ENCODE measurements at regions not wholly inside any gene's neighbourhood (a gene's known extent, or its start where the extent isn't known, plus 50 kb on each side); places are given as distances from the start of the nearest gene placed in this dataset.
"Not testable (repeated sequence)": the region's sequence is repeated elsewhere in the genome, so short reads cannot be mapped to it uniquely, and the experiment has no call there.

DNA sequence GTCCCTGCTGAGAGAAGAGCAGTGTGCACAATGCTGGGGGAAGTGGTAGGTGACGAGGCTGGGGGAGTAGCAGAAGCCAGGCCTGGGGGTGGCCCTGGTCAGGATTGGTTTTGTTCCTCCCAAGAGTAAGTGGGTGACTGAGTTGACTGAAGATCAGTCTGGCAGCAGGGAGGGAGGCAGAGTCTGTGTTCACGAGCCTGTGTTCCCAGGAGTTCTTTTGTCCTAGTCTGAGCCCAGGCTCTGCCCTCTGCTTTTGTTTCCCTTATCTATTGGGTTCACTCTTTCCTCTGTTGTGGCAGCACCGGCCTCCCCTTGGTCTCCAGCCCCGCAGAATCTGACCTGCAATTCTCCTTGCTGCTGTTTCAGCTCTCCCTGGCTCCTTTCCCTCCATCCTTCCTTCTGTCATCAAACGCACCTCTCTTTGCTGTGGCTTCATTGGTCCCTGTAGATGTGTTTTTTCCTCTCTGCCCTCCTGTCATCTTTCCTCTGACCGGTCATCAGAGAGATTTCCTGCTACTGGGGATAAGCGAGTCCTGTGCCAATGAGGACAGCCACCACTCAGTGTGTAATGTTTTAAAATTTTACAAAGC lies 607.4 kb downstream of the KIF4B start:
- DNase-seq (ENCODE audit: low read depth): no peak

DNA sequence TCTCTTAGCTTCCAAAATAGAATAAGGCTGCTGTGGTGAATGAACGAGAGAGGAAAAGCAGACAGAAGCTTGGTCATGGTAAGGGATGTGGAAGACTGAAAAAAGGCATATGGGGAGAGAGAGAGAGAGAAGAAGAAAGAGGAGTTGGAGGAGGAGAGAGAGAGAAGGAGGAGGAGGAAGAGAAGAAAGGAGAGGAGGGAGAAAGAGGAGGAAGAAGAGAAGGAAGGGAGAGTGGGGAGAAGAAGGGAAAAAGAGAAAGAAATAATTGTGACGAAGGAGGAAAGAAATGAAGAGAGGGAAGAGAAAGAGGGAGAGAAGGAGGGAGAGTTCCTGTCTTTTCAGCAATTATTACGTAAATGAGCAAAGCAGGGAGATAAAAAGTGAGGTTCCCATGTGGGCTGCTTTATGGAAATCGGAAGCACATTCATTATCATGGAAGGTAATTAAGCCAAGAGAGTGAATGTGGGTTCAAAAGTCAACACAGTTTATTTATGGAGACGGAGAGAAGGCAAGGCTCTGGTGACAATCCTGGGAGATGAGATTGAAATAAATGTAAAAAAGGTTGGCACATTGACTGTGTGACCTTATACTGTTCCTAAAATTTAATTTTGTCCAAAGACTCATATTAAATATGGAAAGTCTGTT lies 611.2 kb downstream of the KIF4B start:
- DNase-seq (ENCODE audit: low read depth): no peak

DNA sequence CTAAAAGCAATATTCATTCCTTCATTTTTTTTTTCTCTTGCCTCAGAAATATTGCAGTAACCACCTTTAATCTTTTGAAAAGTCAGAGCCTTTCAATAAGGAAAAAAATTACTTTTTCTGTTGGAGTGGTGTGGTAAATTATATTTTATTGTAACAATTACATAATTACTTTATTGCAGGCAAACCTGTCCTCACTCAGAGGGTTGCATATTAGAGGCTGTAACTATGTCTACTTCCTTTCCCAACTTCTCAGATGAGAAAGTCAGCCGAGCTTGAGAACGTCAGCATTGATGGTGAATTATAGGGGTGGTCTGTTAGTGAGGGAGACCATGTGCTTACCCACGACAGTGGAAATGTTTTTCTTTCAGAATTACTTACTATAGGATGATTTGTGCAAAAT lies 611.8 kb downstream of the KIF4B start:
- DNase-seq (ENCODE audit: low read depth): no peak

DNA sequence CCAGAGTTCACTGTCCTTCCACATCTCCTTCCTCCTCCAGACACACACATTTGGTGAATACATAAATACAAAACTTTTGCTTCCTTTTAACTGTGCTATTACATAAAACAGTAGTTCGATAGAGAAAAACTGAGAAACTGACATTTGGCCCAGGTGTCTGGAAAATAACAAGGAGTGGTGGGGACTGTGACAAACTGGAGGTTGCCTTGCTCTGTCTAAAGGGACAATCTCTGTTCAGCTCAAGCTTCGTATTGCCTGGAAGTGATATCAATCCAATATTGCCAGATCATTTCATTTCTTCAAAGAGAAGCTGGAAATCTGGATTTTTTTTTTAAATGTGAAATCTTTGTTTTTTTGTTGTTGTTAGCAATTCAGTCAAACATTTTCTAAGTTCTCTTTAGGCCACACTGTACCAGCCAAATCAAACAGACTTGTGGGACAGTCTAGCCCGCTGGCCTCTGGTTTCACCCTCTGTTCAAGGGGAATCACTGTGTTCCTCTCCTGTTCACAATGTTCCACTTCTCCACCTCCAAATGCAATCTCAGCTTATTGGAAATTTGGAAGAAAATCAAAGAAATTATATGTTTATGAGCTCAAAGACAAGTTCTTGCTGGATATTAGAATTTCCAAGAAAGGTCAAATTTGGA lies 612.5 kb downstream of the KIF4B start:
- DNase-seq (ENCODE audit: low read depth): no peak

DNA sequence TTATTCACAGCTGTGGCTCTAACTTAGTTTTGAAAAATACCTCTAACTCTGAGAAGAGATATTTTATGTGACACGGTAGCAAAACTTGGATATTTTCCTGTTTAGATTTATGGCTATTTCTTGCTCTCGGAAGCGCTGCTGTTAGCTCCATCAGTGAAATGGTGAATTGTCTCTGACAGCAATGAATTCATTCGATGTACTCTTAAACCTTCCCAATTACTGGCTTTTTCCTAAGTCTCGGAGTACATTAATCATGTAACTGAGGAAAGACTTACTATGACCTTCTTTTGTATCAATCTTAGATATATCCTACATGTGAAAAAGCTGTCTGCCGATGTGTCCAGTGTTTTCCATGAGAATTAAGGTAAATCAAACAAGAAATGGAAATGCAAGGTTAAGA lies 613.0 kb downstream of the KIF4B start:
- DNase-seq (ENCODE audit: low read depth): no peak

DNA sequence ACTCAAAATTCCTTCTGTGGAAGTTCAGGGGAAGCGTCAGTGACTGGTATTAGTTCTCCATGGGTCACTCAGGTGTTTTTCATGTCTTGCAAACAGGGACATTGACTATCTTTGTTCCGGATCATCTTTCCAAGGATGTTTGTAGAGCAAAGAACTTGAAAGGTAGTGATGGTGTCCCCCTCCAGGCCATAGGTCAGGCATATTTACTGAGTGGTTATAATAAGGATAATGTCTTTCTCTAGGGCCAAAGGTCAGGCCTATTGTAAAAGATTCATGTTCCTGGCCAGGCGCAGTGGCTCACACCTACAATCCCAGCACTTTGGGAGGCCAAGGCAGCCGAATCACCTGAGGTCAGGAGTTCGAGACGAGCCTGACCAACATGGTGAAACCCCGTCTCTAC lies 614.8 kb downstream of the KIF4B start:
- DNase-seq (ENCODE audit: low read depth): no peak

DNA sequence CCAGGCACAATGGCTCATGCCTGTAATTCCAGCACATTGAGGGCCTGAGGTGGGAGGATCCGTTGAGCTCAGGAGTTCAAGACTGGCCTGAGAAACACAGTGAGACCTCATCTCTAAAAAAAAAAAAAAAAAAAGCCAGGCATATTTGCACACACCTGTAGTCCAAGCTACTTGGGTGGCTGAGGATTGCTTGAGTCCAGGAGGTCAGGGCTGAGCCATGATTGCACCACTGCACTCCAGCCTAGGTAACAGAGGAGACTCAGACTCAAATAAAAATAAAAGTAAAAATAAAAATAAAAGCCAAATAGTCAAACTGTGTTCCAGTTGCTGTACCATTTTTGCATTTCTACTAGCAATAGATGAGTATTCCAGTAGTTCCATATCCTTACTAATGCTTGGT lies 616.0 kb downstream of the KIF4B start:
- DNase-seq (ENCODE audit: low read depth): no peak

DNA sequence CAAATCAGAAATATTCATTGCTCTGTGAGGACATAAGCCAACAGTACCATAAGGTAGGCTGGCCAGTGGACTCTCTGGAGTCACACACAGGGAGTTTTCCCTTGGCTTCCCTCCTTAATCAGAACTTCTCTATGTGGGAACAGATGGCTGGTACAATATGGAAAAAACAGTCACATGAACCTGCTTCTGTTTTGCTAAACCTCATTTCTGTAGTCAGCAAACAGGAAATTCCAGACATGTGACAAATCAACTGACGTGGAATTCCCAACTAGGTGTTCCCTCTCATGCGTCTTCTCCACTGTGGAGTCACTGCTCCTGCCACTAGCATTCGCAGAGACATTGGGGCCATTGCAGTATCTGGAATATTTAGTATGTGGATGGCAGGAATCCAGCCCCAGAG lies 617.6 kb downstream of the KIF4B start:
- no peak for DNase-seq (ENCODE audit: low read depth)

DNA sequence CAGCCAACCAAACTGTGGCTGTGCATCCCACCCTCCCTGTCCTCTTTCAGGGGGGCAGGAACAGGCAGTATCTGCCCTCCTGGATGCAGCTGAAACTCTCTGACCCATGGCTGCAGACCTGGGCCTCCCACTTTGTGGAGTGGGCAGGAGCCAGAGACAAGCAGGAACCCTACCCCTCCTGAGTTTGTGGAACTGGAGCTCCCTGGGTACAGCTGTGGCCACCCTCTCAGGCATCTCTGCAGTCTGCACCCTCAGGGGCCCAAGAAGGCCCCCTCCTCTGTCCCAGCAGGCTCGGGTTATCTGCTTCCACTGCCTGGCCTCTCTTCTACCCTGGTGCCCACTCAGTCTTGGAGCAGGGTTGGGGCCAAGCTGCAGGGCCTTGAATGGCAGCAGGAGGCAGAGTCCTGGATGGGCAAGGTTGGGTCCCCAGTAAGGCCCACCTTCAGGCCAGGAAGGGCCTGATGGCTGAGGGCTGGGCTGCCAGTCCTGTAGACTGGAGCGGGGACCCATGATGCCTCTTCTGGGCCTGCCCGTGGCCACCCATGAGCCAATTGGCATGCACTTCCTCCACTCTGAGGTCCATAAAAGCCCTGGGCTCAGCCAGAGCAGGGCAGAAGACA lies 619.9 kb downstream of the KIF4B start:
- DNase-seq (ENCODE audit: low read depth): no peak

DNA sequence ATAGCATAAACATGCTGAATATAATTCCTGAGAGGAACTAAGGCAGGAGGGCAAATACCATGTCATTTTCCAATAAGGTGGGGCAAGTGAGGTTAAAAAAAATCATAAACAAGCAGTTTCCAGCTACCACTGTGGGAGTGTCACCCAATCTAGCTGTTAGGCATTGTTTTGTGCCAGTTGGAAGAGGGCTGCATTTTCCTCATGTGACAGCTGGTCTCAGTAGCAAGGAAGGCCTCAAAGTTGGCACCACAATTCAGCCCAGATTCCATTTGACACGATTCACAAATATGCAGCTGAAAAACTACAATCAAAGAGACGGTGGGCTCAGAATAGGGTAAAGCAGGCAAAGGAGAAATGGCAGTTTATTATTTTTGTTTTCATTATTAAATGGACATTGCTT lies 636.1 kb downstream of the KIF4B start:
- DNase-seq (ENCODE audit: low read depth): no peak

DNA sequence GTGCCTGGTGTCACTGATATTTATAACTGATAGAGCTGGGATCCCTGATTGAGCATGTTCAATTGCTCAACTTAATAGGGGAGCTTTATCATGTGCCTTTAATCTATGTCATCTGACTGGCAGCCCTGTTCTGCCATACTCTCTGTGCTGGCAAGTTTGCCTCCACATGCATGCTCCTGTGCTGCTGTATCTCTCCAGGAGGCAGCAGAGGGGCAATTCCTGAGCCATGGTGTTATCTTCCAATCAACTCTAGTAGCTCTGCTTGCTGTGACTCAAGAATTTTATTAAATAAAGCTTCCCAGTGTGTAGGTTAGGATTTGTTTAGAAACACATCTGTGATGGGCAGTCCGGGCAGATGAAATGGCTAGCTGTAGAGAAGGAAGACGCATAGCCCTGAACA lies 642.0 kb downstream of the KIF4B start:
- no peak for DNase-seq (ENCODE audit: low read depth)

DNA sequence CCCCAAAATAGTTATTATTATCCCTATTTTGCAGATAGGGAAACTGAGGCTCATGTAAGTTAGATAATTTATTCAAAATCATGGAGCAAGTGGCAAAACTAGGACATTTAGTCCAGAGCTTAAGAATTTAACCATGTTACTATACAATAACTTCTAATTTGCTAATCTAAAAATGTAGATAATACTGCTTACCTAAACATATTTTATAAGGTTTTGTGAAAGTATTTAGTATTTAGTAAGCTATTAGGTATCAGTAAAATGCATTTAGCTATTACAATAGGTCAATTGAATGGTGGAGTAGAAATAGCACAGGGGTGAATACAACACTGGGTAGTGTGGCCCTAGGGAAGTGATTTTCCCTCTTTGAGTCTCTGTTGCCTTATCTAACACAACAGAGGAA lies 648.3 kb downstream of the KIF4B start:
- no peak for DNase-seq (ENCODE audit: low read depth)

DNA sequence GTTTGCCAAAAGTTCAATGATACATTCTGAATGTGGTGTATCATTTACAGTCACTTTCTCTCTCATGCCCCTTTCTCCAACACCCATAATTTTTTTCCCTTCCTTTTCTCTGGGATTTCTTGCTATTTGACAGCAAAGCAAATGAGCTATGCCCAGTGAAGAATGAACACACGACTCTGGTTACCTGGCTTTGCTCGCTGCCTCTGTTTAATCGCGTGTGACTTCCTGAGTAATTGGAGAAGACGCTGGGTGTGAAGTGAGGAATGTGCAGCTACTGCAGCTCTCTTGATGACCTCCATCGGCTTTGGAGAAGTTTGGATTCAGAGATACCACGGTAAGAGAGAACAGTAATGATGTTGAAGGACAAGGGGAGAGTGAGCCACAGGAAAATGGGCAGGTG lies 651.8 kb downstream of the KIF4B start:
- no peak for DNase-seq (ENCODE audit: low read depth)

DNA sequence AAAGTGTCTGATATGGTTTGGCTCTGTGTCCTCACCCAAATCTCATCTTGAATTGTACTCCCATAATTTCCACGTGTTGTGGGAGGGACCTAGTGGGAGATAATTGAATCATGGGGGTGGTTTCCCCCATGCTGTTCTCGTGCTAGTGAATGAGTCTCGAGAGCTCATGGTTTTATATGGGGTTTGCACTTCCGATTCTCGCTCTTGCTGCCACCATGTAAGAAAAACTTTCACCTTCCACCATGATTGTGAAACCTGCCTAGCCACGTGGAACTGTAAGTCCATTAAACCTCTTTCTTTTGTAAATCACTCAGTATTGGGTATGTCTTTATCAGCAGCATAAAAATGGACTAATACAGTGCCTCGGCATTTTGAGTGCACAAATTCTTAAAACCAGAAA lies 655.0 kb upstream of the SGCD start:
- not testable (repeated sequence) for DNase-seq (ENCODE audit: low read depth)

DNA sequence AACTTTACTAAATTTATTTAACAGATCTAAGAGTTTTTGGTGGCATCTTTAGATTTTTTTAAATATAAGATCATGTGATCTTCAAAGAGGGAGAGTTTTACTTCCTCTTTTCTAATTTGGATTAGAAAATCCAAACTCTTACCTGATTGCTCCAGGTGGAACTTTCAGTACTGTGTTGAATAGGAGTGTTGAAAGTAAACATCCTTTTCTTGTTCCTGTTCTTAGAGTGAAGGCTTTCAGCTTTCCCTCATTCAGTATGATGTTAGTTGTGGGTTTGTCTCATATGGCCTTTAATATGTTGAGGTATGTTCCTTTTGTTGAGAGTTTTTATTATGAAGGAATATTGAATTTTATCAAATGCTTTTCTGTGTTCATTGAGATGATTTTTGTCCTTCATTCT lies 650.0 kb upstream of the SGCD start:
- no peak for DNase-seq (ENCODE audit: low read depth)

DNA sequence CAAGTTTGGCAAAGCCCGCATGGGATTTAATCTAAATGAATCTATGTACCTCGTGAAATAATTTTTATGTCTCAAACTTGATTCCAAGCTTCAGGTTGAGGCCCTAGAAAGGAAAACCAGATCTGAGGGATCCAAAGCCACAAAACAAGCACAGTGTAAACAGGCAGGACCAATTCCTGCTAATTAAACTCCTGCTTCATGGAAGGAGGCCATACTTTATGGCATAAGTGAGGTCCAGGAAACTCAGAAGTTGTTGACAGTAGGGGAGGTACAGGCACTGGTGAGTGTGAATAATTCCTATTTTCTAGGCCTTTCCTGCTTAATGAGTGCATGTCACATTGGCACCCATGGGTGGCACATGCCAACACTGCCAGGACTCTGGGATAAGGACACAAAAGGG lies 648.6 kb upstream of the SGCD start:
- DNase-seq (ENCODE audit: low read depth): no peak

DNA sequence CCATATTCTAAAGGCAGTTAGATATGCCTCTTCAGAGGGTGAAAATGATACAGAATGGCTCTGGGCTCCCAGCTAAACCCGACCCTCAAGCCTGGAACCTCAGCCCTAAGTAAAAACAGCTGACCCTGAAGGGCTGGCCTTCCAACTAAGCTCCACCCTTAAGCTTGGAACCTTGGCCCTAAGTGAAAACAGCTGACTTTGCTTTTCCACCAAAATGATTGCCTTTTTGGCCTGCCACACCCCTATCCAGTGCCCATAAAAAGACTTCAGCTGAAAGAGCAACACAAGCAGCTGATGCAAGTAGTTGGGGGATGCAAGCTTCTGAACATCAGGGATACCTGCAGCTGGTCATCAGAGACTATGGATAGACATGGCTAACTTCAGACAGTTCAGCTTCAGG lies 647.4 kb upstream of the SGCD start:
- no peak for DNase-seq (ENCODE audit: low read depth)

DNA sequence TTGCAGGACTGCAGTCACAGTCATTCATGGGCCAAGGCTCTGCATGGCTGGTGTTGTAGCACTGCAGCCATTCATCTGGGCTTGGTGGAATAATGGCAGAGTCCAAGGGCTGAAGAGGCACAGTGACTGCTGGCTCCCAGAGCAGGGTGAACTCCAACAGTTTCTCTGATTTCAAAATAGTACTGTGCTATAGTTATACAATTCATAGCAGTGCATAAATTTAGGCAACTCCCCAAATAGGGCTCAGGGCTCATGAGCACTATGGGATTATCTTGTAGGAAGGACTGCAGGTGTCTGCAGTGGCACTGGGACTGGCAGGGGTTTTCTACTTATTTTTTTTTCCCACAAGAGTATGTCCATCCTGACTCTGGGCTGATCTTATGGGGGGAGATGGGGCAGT lies 642.5 kb upstream of the SGCD start:
- DNase-seq (ENCODE audit: low read depth): no peak

DNA sequence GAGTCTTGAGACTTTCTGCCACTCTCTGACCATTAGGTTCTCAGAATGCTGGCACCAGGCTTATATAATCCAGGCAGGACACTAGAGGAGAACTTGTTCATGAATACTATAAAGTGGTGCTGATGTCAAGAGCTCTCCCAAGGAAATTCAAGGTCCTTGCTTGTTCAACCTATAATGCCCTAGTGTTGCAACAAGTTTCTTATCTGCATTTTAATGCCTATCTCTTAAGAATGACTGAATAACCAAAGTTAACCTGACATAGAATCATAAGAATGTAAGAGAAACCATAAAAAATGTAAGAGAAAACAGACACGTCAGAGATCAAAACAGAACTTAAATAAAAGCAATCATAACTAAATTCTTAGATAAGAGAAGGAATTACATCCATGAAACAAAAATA lies 640.8 kb upstream of the SGCD start:
- DNase-seq (ENCODE audit: low read depth): no peak

DNA sequence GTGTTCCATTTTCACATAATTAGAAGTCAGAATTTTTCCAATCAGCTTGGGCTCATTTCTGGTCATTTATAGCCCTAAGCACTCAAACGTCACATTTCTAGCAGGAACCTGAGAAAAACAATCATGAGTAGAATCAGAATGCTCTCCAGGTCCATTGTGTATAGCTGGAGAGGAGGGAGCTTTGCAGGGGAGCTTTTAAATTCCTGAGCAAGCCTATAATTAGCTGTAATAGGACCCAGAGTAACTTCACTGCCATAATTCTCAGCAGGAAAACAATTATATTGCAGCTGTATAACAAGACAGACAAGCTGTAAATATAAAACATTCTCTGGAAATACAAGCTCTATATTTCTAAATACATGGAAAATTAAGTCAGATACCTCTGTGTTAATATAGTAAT lies 637.6 kb upstream of the SGCD start:
- no peak for DNase-seq (ENCODE audit: low read depth)

DNA sequence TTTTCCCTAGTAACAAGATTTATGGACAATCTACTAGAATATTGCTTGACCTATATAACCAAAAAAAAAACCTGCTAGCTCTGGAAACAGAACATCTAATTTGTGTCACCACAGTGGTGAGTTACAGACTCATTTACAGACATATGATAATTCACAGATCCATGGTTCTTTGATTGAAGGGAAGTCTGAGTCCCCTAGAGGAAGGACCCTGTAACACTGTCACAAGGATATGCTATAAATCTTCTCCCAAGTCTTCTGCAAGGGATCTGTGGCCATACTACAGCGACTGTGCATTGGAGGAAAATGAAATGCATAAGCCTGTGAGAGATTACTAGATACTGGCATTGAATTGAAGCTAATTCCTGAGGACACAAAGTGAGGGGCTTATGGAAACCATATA lies 630.6 kb upstream of the SGCD start:
- no peak for DNase-seq (ENCODE audit: low read depth)

DNA sequence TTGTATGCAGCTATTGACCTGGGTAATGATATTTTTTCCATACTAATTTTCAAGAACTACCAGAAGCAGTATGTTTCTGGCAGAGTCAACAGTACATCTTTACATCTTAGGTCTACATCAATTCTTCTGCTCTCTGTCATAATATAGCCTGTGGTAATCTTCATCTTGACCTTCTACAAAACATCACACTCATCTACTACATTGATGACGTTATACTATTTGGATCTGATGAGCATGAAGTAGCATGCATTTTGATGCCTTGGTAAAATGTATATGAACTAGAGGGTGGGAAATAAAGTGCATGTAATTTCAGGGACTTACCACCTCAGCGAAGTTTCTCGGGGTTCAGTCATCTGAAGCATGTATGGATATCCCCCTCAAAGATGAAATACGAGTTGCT lies 629.7 kb upstream of the SGCD start:
- no peak for DNase-seq (ENCODE audit: low read depth)

DNA sequence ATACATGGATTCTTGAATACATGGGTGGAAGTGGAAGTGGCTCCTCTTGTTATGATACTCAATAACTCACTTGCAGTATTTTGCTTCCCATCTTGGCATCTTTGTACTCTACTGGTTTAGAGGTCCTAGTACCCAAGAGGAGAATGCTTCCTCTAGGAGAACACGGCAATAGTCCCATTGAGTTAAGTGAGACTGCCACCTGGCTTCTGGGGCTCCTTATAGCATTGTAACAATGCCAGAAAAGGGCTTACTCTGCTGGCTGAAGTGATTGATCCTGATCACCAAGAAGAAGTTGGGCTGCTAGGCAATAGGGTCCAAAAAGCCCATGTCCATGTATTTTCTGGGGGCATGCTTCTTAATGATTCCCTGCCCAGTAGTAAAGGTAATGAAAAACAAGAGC lies 627.6 kb upstream of the SGCD start:
- DNase-seq (ENCODE audit: low read depth): no peak
